Memory B cell (primary cell): ENCODE measurements at regions not wholly inside any gene's neighbourhood (a gene's known extent, or its start where the extent isn't known, plus 50 kb on each side); places are given as distances from the start of the nearest gene placed in this dataset.

ENCODE experiments used
- ATAC-seq: fragments of 150-1000 bp; cut with Tn5 transposase; 2 replicates; pipeline ENCODE4 v1.10.0; 2021; ENCODE audit warnings: low read depth, mild to moderate bottlenecking, moderate library complexity
- DNase-seq, 2 donors: peaks; one replicate each; pipeline ENCODE4 v3.0.0; 2022; ENCODE audit warnings: low spot score in 2 of 2
- H3K27ac Mint-ChIP-seq: one replicate; pipeline ENCODE4 v1.8.0; 2022; ENCODE audit warnings: mild to moderate bottlenecking, moderate library complexity, mixed read lengths
- H3K27me3 Mint-ChIP-seq: one replicate; pipeline ENCODE4 v1.8.0; 2022; ENCODE audit warnings: mixed read lengths
- H3K36me3 Mint-ChIP-seq: one replicate; pipeline ENCODE4 v1.8.0; 2022; ENCODE audit warnings: mild to moderate bottlenecking, mixed read lengths
- H3K4me1 Mint-ChIP-seq: one replicate; pipeline ENCODE4 v1.8.0; 2022; ENCODE audit warnings: mixed read lengths
- H3K4me3 Mint-ChIP-seq: one replicate; pipeline ENCODE4 v1.8.0; 2022; ENCODE audit warnings: mild to moderate bottlenecking, moderate library complexity, mixed read lengths
- H3K9me3 Mint-ChIP-seq: one replicate; pipeline ENCODE4 v1.8.0; 2022; ENCODE audit warnings: mixed read lengths

- Mint-ChIP-seq H3K27ac (no peak overlapping the region), H3K27me3 (no peaks in the 10 kb centered on the region), H3K9me3 (peaks cover 5% of the 10 kb centered on the region), H3K4me1 (no peaks in the 10 kb centered on the region), H3K4me3 (no peak overlapping the region), H3K36me3 (no peaks in the 10 kb centered on the region)
- DNase-seq (no peak), ATAC-seq (no peak)
Observed at GRCh38 chr2:22282916-22283315, 1102.1 kb upstream of the KLHL29 start.

GRCh38 chr2:22283436-22283835, 1101.5 kb upstream of the KLHL29 start:
- ATAC-seq: no peak
- H3K27ac Mint-ChIP-seq: no peak overlapping the region

GRCh38 chr2:22290302-22290701, 1094.7 kb upstream of the KLHL29 start:
- Mint-ChIP-seq H3K4me3 (no peak overlapping the region), H3K27ac (no peak overlapping the region), H3K27me3 (no peaks in the 10 kb centered on the region), H3K4me1 (no peaks in the 10 kb centered on the region), H3K9me3 (peaks cover 8% of the 10 kb centered on the region), H3K36me3 (no peaks in the 10 kb centered on the region)
- DNase-seq (no peak), ATAC-seq (no peak)

More at GRCh38 chr2:22283436-22283835, 1101.5 kb upstream of the KLHL29 start:
- Mint-ChIP-seq H3K27me3 (no peaks in the 10 kb centered on the region), H3K4me1 (no peaks in the 10 kb centered on the region), H3K4me3 (no peak overlapping the region), H3K36me3 (no peaks in the 10 kb centered on the region), H3K9me3 (peaks cover 5% of the 10 kb centered on the region)
- no peak for DNase-seq

- H3K4me1 Mint-ChIP-seq: no peaks in the 10 kb centered on the region
- peaks cover 8% of the 10 kb centered on the region for H3K9me3 Mint-ChIP-seq
- no peak overlapping the region for H3K4me3 Mint-ChIP-seq
- H3K27ac Mint-ChIP-seq: no peak overlapping the region
- no peaks in the 10 kb centered on the region for H3K36me3 Mint-ChIP-seq
- DNase-seq (no peak), ATAC-seq (no peak)
- no peaks in the 10 kb centered on the region for H3K27me3 Mint-ChIP-seq
Observed at GRCh38 chr2:22290909-22291473, 1094.0 kb upstream of the KLHL29 start.

GRCh38 chr2:22301228-22301627, 1083.8 kb upstream of the KLHL29 start:
- no peaks in the 10 kb centered on the region for H3K4me1 Mint-ChIP-seq
- peaks cover 1% of the 10 kb centered on the region for H3K9me3 Mint-ChIP-seq
- H3K36me3 Mint-ChIP-seq: no peaks in the 10 kb centered on the region
- H3K4me3 Mint-ChIP-seq: no peak overlapping the region
- no peak overlapping the region for H3K27ac Mint-ChIP-seq
- no peak for ATAC-seq
- no peak for DNase-seq
- no peaks in the 10 kb centered on the region for H3K27me3 Mint-ChIP-seq

- DNase-seq: no peak
- no peak for ATAC-seq
- no peaks in the 10 kb centered on the region for H3K4me1 Mint-ChIP-seq
- H3K27ac Mint-ChIP-seq: no peak overlapping the region
- no peak overlapping the region for H3K4me3 Mint-ChIP-seq
- no peaks in the 10 kb centered on the region for H3K27me3 Mint-ChIP-seq
- H3K36me3 Mint-ChIP-seq: no peaks in the 10 kb centered on the region
- H3K9me3 Mint-ChIP-seq: peaks cover 6% of the 10 kb centered on the region
Observed at GRCh38 chr2:22326250-22326649, 1058.7 kb upstream of the KLHL29 start.

- Mint-ChIP-seq H3K9me3 (peaks cover 6% of the 10 kb centered on the region), H3K27ac (no peak overlapping the region), H3K36me3 (no peaks in the 10 kb centered on the region), H3K4me1 (no peaks in the 10 kb centered on the region), H3K4me3 (no peak overlapping the region), H3K27me3 (no peaks in the 10 kb centered on the region)
- no peak for DNase-seq
- no peak for ATAC-seq
Observed at GRCh38 chr2:22329211-22330154, 1055.5 kb upstream of the KLHL29 start.

GRCh38 chr2:22336414-22336813, 1048.6 kb upstream of the KLHL29 start:
- ATAC-seq: no peak
- Mint-ChIP-seq H3K9me3 (peaks cover 2% of the 10 kb centered on the region), H3K27ac (no peak overlapping the region), H3K36me3 (no peaks in the 10 kb centered on the region), H3K4me3 (no peak overlapping the region), H3K4me1 (no peaks in the 10 kb centered on the region), H3K27me3 (no peaks in the 10 kb centered on the region)
- DNase-seq: no peak

GRCh38 chr2:22340716-22341115, 1044.3 kb upstream of the KLHL29 start:
- ATAC-seq: no peak
- H3K4me3 Mint-ChIP-seq: no peak overlapping the region
- H3K27ac Mint-ChIP-seq: no peak overlapping the region

GRCh38 chr2:22347306-22347705, 1037.7 kb upstream of the KLHL29 start:
- no peak overlapping the region for H3K27ac Mint-ChIP-seq
- H3K27me3 Mint-ChIP-seq: no peaks in the 10 kb centered on the region
- H3K4me3 Mint-ChIP-seq: no peak overlapping the region
- DNase-seq: no peak
- H3K9me3 Mint-ChIP-seq: peaks cover 2% of the 10 kb centered on the region
- H3K36me3 Mint-ChIP-seq: no peaks in the 10 kb centered on the region
- no peaks in the 10 kb centered on the region for H3K4me1 Mint-ChIP-seq
- ATAC-seq: no peak

More at GRCh38 chr2:22340716-22341115, 1044.3 kb upstream of the KLHL29 start:
- Mint-ChIP-seq H3K27me3 (no peaks in the 10 kb centered on the region), H3K36me3 (no peaks in the 10 kb centered on the region), H3K4me1 (no peaks in the 10 kb centered on the region), H3K9me3 (no peaks in the 10 kb centered on the region)
- DNase-seq: no peak

GRCh38 chr2:22350621-22351020, 1034.4 kb upstream of the KLHL29 start:
- Mint-ChIP-seq H3K4me1 (no peaks in the 10 kb centered on the region), H3K36me3 (no peaks in the 10 kb centered on the region), H3K4me3 (no peak overlapping the region), H3K27me3 (peaks cover under 1% of the 10 kb centered on the region), H3K9me3 (peaks cover 2% of the 10 kb centered on the region), H3K27ac (no peak overlapping the region)
- no peak for ATAC-seq
- no peak for DNase-seq

- Mint-ChIP-seq H3K9me3 (no peaks in the 10 kb centered on the region), H3K36me3 (no peaks in the 10 kb centered on the region), H3K27ac (no peak overlapping the region), H3K4me1 (no peaks in the 10 kb centered on the region), H3K27me3 (peaks cover 1% of the 10 kb centered on the region), H3K4me3 (no peak overlapping the region)
- ATAC-seq: no peak
- DNase-seq: peak; percentile 15 to 44
Observed at GRCh38 chr2:22355816-22356433, 1029.1 kb upstream of the KLHL29 start.

GRCh38 chr2:22359071-22359672, 1025.8 kb upstream of the KLHL29 start:
- Mint-ChIP-seq H3K9me3 (peaks cover 4% of the 10 kb centered on the region), H3K36me3 (no peaks in the 10 kb centered on the region), H3K4me3 (no peak overlapping the region), H3K27ac (no peak overlapping the region), H3K4me1 (no peaks in the 10 kb centered on the region), H3K27me3 (peaks cover 1% of the 10 kb centered on the region)
- DNase-seq (no peak), ATAC-seq (no peak)
